DMS153 (cell line): ENCODE measurements at regions not wholly inside any gene's neighbourhood (a gene's known extent, or its start where the extent isn't known, plus 50 kb on each side); places are given as distances from the start of the nearest gene placed in this dataset.
"Not testable (repeated sequence)": the region's sequence is repeated elsewhere in the genome, so short reads cannot be mapped to it uniquely, and the experiment has no call there.

Experiments
- DNase-seq: peaks from one replicate; lab custom pipeline; 2025; lab: John Stamatoyannopoulos, UW

DNA sequence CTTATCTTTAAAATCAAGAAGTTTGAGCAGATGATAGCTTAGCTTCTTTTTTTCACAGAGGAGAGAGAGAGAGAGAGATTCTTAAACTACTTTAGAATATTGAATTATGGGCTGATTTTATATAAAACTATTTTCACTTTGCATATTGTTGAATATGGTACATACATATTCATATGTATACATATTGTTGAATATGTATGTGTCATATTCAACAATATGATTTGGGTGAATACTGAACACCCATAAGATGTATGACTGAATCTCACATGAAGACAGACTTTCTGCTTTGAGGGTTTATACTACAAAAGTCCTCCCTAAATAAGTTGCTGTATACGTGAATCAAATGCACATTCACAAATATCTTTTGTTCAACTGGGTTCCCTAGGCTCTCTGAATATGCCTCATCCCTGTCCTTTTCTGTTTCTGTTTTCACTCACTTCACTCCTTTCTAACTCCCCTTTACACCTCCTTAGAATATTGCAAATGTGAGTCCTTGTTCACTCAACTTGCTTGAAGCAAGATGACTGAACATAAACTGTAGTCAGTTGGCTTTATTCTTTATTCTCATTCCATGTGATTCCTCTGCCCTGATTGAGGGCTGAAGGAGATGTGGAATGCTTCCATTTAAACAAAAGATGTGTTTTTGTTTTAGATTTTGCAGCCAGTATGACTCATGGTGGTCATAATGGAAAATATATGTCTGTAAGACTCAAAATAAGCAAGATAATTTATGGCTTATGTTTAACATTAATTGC, 225.4 kb upstream of the DAB2 start:
- DNase-seq = no peak

DNA sequence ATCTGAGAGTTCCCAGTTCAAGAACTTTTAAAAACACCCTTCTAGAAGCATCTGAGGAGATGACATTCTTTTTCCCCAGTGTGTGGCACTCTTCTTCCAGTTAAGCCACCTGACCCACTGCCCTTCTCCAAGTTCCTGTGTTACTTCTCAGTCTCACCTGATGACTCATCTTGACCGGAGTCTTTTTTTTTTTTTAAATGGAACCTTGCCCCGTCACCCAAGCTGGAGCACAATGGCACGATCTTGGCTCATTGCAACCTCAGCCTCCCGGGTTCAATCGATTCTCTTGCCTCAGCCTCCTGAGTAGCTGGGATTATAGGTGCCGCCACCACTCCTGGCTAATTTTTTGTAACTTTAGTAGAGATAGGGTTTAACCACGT, 224.1 kb upstream of the DAB2 start:
- no peak for DNase-seq

DNA sequence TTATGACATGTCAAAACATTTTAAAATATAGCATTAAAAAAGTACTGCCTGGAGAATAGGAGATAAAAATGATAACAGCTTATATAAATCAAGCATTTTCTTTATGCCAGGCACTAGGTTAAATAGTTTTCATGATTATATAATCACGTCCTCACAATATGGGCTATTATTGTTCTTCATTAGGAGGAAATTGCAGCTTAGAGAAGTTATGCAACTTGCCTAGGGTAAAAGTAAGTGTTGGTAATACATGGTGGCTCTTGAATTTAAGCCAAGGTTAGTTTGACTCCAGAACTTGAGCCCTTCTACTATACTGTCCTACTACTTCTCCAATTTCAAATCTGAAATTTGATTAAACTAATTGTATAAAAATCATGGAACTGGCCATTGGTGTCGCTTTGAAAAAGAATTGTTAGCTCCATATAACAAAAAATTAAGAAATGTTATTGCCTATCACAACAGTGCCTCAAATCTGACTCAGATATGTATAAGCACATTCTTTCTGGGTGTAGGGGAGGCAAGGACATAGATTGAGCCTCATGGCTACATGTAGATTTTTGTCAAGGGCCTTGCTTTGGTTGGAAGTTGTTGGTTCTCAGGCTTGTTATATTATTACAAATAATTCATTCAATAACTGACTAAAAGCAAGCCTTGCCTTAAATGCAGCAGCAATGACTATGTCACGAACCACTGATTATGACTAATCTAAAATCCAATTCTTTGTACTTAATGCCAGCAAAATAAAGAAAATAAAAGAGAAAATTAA, 223.5 kb upstream of the DAB2 start:
- DNase-seq = no peak

DNA sequence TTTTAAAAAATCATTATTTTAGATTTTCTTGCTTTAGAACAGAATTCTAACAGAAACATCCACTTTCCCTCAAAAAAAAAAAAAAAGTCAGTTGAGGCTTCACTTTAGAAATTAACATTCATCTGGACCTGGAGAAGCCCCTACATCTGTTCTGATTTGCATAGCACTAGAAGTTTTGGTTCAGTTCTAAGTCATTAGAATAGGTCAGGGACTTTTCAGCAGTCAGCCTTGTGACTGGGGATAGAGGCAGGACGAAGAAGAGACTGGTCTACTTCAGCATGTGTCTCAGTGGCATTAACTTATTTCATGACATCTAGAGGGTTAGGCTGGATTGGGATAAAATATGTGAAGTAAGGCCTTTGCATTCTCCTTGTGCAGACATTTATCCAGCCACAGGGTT, 215.8 kb upstream of the DAB2 start:
- no peak for DNase-seq

DNA sequence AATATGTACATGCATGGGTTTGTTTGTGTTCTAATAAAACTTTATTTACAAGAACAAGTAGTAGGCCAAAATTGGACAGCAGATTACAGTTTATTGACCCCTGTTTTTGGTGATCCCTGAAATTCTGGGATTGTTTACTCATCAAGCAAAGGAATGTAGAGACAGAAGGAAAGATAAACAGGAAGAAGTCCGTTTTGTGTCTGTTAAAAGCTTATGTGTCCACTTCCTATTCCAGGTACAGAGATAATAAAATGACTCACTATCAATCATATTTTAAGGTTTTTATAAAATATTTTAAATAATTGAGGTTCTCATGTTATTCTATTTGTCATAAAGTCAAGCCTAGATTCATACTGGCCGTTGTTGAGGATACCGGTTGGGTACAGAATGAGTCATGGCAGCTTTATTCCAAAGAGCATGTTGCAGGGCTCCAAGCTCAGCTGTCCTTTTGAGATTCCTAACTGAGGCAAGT, 214.9 kb upstream of the DAB2 start:
- DNase-seq = no peak

DNA sequence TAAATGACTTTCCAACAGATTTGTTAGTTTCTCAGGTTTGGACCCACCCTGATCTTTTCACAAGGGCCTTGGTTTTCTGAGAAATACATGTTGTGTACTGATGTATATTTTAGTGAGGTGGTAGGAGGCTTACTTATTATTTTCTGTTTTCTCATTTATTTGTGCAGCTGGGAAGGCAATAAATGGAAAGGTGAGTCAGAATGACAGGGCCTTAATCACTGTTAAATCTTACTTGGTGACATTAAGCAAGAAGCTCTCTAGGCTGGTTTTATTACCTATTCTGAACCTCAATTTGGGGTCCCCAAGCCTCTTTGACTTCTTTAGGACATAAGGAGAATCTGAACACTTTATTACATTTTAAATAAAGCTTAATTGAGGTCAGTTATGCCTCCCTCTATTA, 214.0 kb upstream of the DAB2 start:
- no peak for DNase-seq

DNA sequence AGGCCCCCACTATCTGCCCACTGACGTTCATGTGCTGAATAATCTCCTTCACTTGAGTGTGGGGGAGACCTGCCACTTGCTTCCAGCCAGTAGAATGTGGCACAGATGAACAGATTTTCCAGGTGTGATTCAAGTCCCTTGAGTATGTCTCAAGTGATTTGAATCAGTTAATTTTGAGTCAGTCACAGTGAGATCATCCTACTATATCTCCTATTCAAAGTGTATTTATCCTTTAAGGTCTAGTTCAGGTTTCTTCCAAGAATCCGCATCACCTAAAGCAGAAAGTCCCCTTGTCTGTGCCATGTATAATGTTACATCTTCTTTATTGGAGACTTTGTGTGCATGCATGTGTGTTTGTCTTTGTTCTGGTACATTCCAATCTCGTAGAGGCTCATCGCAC, 208.3 kb upstream of the DAB2 start:
- DNase-seq = no peak

DNA sequence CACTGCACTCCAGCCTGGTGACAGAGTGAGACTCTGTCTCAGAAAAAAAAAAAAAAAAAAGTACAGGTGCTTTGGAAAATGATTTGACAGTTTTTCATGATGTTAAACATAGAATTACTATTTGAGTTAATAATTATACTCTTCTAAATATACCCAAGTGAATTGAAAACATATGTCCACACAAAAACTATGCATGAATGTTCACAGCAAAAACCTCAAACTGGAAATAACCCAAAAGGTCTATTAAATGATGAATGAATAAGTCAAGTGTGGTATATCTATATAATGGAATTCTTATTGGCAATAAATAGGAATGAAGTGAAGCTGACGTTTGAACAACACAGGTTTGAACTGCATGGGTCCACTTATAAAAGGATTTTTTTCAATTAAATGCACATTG, 207.2 kb upstream of the DAB2 start:
- no peak for DNase-seq

DNA sequence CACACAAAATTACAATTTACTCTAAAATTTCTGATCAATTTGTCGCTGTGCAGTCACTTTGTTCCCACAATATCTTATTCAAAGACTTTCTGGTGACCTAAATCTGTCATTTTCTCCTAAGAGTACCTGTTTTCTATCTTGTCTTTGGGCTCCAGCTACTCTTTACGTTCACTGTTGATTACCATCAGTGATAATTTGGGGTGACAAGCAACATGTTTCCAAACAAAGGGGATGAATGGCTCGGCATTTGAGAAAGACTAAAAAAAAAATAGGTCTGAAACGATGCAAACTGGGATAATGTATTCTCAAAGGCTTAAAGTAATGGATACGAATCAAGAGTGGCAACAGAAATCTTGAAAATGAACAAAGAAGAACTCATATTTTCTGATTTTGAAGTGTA, 205.2 kb upstream of the DAB2 start:
- no peak for DNase-seq

DNA sequence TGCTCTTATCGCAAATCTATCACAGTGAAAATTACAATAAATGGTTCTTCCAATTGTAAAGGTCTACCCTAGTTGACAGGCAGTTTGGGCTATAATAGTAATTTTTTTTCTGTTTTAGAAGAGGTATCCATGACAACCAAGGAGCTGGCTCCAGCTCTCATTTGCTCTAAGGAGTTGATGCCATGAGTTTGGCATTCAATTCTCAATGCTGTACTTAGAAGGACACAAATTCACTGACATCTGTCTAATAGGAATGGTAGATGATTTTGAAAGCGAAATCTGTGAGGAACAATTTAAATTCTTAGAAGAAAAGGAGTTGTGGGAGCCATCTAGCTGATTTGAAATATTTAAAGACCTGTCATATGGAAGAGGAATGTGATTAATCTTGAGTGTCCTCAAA, 203.6 kb upstream of the DAB2 start:
- DNase-seq = no peak

DNA sequence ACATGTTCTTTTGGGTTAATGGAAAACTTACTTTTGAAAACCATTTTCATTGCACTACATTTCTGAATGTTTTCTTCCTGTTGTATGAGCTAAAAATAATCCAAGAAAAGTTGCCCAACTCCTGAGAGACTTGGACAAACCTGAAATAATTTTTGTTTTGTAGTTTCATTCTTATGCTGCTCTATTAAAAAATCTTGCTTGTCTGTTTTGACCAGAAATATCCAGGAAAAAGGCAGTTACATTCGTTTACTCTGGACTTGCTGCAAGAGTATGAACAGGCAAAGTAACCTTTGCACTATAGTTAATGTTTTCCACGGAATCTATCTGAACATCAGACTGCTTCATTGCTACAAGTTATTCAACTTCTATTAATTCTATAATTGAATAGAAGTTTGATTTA, 200.1 kb upstream of the DAB2 start:
- DNase-seq = no peak

DNA sequence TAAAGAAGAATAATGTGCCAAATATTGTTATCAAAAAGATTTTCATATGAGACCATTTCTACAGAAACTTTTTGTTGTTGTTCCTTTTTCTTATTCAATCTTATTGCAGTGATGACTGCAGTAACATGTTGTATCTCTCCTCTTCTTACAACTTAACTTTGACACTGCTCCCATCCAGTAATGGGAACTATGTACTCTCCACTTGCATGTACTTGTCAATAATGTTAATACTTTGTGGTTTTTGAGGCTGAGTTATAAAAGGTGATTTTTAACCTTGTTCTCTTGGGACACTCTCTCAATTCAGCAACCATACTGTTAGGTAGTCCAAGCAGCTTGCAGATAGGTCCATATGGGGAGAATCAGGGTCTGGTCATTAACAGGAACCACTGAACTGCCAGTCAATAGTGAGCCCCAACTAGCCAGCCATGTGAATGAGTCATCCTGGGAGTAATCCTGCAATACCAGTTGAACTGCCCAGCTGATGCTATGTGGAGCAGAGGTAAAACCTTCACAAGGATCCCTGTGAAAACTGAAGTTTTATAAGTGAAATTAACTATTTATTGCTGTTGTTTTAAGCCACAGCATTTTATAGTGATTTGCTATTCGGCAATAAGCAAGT, 199.6 kb upstream of the DAB2 start:
- no peak for DNase-seq

DNA sequence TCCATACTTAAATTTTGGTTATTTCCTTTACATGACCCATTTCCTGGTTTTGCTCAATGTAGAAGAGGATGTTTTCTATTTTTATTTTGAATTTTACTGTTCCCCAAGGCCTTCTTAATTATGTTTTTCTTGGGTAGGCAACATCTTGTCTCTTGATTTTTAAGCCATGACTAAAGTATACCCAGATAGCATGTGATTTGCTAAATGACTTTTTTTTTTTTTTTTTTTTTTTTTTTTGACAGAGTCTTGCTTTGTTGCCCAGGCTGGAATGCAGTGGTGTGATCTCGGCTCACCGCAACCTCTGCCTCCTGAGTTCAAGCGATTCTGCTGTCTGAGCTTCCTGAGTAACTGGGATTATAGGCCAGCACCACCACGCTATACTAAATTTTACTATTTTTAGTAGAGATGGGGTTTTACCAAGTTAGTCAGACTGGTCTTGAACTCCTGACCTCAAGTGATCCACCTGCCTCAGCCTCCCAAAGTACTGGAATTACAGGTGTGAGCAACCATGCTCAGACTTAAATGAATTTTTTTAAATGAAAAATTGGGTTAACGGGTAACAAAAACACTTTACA, 198.6 kb upstream of the DAB2 start:
- DNase-seq = no peak

DNA sequence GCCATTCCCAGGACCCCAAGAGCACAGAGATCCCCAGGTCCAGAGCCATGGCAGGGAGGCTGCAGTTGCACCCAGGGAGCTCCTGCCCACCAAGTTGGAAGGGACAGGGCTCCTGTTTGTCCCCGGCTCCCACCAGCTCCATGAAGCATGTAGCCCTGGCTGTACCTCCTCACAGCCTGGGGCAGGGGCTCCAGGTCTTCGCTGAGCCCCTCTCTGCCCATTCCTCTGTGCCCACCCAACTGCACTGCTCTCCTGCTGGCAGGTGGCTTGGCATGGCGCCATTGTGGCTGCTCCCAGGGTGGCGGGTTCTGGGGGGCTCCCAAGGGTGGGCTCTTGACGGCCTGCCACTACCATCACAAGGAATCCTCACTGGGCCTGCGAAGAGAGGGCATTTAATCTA, 197.5 kb upstream of the DAB2 start:
- DNase-seq = no peak

DNA sequence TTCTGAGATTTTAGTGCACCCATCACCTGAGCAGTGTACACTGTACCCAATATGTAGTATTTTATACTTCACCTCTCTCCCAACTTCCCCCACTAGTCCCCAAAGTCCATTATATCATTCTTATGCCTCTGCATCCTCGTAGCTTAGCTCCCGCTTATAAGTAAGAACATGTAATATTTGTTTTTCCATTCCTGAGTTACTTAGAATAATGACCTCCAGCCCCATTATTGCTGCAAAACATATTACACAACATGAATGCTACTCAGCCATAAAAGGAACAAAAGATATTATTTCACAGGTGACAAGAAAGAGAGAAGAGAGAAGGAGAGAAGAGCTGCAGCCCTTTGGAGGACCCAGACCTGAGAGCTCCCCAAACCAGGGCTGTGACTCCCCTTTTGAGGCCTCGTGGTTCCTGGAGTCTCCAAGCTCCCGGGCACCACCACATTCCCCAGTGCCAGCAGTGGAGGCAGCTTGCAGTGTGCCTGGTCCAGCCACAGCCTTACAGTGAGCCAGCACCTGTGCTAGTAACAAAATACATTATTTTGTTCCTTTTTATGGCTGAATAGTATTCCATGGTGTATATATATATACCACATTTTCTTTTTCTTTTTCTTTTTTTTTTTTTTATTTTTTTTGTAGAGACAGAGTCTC, 194.5 kb upstream of the DAB2 start:
- DNase-seq = no peak

DNA sequence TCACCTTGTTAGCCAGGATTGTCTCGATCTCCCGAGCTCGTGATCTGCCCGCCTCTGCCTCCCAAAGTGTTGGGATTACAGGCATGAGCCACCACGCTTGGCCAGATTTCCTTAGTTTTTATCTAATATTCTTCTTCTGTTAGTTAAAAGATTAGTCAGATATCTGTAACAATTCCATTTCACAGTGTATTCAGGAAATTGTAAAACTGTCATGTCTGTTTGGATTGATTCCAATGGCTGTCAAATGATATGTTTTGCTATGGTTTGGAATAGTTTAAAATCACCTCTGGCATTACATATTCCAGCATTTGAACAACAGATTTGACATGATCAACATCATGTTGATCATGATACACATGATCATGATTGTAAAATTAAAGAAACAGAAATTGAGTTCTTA, 193.6 kb upstream of the DAB2 start:
- DNase-seq = no peak

DNA sequence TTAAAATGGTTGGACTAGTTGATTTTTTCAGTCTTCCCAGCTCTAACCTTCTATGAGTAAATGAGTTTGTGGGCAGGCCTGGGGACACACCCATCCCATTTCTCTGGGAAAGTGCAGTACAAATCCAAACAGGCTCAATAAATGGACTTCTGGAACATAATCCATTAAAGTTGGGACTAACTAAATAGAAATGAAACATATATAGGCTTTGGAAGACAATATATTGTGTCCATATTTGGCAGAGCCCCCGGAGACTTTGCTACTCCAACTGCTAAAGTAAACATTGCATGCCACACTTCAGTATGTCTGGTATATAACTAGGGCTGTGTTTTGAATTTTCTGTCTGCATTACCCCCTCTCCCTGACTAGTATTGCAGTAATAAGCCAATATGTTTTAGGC, 191.4 kb upstream of the DAB2 start:
- DNase-seq = no peak

DNA sequence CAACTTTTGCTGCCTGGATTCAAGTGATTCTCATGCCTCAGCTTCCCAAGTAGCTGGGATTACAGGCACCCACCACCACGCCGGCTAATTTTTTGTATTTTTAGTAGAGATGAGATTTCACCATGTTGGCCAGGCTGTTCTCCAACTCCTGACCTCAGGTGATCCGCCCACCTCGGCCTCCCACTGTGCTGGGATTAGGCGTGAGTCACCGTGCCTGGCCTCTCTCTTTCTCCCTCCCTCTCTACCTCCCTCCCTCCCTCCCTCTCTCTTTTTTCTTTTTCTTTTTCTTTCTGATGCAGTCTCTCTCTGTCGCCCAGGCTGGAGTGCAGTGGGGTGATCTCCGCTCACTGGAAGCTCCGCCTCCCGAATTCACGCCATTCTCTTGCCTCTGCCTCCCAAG, 186.3 kb upstream of the DAB2 start:
- not testable (repeated sequence) for DNase-seq

DNA sequence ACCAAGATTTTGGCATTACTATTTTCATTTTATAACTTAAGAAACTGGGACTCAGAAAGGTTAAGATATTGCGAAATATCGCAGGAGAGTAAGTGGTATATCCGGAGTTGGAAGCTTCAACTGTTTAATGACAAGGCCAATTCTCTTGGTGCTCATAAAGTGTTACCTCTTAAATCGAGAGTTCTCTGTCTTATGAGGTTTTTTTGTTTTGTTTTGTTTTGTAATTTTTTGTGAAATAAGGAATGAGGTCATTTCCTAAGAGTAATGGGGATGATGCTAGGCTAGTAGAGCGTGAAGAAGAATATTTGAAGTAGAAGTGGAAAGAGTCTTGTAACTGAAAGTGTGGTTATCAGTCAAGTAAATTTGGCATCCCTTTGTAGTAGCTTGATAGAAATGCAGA, 183.2 kb upstream of the DAB2 start:
- DNase-seq = no peak

DNA sequence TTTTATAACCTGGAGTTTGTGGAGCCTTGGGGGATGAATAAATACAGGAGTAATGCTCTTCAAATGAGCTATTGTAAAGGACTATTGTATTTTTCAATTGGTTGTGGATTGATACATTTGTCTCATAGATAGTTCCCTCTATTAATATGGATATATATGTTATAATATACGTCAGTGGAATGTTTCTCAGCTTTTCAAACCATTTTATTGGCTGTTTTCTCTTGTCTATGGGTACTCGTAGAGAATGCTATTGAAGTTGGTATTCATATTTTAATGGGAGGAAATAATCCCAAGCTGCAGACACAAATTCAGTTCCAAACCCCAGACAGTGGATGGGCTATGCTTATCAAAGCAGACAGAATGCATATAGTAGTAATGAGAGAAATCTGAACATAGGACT, 181.8 kb upstream of the DAB2 start:
- no peak for DNase-seq

DNA sequence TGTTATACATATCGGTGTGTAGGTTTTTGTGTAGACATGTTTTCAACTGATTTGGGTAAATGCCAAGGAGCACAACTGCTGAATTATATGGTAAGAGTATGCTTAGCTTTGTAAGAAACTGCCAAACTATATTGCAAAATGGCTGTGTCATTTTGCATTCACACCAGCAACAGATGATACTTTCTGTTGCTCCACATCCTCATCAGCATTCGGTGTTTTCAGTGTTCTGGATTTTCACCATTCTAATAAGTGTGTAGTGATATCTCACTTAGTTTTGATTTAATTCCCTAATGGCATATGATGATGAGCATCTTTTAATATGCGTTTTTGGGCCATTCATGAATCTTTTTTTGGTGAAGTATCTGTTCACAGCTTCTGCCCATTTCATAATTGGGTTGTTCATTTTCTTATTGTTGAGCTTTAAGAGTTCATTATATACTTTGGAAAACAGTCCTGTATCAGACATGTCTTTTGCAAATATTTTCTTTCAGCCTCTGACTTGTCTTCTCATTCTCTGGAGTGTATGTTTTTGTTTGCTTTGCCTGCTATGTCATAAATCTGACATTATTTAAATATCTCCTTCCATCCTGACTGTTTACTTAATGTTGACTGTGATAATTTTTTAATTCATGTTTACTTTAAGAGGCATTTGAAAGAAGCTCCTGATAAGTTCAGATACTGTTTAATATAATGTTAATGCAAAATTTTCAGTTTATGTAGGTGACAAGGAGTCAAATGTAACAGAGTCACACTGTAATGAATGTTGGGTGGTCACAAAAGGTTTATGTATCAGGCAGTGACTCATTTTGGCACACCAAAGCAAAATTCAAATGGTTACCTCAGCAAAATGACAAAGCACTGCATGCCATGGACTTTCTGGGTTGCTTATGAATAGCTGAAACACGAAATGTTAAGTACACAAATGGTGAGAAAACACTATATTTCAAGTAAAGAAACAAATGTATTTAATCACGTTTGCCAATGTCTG, 181.1 kb upstream of the DAB2 start:
- no peak for DNase-seq
